ENCODE measurements at regions not wholly inside any gene's neighbourhood (a gene's known extent, or its start where the extent isn't known, plus 50 kb on each side); places are given as distances from the start of the nearest gene placed in this dataset.

GRCh38 chr5:2257326-2258244 is 374.9 kb upstream of the IRX4 start:
- no peak for DNase-seq

DNA sequence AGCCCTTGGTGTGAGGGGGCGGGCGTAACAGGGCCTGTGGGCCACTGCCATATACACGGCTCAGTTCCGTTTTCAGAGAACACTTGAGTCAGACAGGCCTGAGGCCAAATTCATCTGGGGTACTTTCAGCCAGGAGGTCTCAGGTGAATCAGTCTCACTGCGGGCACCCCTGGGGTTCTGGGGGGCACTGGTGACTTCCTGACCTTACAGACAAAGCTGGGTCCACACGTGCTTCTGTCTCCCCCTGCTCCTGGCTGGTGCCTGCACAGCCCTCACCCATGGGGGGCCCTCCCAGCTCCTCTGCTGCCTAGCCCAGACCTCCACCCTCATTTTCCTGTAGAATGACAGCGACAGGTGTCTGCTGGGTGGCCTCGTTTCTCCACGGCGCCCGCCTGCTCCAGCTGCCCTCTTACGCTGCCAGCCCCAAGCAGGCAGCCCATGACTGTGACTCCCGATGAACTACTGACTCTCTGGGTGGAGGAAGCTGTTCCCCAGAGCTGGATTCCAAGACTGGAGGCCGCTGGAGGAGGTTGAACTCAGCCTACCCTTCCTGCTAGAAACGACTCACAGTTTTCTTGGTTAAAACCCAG is 374.1 kb upstream of the IRX4 start:
- DNase-seq: no peak

DNA sequence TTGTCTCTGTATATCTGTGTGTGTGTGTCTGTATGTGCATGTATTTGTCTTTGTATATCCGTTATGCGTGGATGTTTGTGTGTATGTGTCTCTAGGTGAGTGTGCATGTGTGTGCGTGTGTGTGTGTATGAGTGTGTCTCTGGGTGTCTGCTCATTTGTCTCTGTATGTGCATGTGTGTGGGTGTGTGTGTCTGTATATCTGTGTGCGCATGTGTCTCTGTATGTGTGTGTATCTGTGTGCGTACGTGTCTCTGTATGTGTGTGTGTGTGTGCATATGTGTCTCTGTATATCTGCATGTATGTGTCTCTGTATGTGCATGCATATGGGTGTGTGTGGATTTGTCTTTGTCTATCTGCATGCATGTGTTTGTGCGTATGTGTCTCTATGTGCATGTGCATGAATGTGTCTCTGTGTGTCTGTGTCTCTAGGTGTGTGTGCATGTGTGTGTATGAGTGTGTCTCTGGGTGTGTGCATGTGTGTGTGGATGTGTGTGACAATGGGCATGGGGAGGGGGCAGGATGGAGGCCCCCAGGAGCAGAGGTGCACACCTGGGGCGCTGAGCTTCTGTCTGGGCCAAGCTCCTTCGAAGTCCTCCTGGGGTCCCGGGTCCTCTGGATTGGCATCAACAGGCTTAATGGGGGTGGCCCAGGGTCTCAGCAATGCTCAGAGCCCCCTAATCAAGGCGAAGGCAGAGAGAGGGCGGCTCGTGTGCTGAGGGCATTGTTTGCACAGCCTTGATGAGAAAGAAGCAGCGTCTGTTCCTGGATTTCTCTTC is 373.4 kb upstream of the IRX4 start:
- DNase-seq: no peak

- no peak for DNase-seq
These were observed 372.4 kb upstream of the IRX4 start for GRCh38 chr5:2254880-2255750.

DNA sequence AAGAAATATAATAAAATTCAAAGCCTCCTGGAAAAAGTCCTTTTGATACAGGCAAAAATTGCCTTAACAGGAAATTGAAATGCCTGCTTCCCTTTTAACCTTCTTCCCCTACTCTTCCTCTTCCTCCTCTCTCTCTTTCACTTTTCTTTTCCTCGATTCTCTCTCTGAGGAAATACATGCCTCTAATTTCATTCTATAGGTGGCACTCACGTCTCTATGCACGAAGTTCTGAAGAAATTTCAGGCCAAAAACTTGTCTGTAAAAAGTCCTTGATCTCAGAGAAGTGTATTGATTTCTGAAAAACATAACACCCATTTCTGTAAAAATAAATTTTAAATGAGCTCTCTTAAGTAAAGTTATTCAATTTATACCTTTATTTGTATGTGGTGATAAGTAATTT is 371.7 kb upstream of the IRX4 start:
- no peak for DNase-seq

- no peak for DNase-seq
These were observed 370.6 kb upstream of the IRX4 start for GRCh38 chr5:2253040-2253975.

DNA sequence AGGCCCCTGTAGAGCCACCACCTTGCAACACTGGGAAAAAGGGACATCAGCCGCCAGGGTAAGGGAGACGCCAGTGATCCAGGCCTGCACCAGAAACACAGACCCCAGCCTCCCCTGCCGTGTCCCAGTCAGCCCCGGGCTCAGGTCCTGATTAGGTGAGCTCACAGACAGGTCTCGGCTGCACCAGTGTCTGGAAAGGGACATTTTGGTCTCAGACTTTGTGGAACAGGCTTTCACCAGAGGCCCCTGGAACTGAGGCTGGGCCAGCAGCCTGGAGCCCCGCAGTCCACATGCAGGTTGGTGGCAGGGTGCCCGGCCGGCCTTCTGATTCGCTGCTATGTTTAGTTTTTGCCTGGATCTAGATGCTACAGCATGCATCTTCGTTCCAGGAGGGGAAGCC is 369.0 kb upstream of the IRX4 start:
- DNase-seq: no peak

GRCh38 chr5:2251298-2251697 is 368.6 kb upstream of the IRX4 start:
- no peak for DNase-seq

- DNase-seq: no peak
These were observed 367.7 kb upstream of the IRX4 start for GRCh38 chr5:2250365-2250950.

- DNase-seq: no peak
These were observed 366.7 kb upstream of the IRX4 start for GRCh38 chr5:2249442-2249841.

DNA sequence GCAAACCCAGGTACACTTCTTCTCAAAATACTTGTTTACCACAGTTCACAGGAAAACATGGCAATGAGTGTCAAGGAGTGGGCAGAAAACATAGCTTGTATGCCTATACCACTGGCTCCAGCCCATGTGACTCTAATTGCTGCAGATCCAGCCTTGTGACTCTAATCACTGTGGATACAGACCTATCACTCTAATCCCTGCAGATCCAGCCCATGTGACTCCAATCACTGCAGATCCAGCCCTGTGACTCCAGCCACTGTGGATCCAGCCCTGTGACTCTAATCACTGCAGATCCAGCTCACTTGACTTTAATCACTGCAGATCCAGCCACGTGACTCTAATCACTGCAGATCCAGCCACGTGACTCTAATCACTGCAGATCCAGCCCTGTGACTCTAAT is 366.3 kb upstream of the IRX4 start:
- no peak for DNase-seq

GRCh38 chr5:2242539-2242938 is 359.8 kb upstream of the IRX4 start:
- DNase-seq: no peak

- DNase-seq: no peak
These were observed 359.1 kb upstream of the IRX4 start for GRCh38 chr5:2241842-2242241.

GRCh38 chr5:2240118-2240904 is 357.6 kb upstream of the IRX4 start:
- no peak for DNase-seq

DNA sequence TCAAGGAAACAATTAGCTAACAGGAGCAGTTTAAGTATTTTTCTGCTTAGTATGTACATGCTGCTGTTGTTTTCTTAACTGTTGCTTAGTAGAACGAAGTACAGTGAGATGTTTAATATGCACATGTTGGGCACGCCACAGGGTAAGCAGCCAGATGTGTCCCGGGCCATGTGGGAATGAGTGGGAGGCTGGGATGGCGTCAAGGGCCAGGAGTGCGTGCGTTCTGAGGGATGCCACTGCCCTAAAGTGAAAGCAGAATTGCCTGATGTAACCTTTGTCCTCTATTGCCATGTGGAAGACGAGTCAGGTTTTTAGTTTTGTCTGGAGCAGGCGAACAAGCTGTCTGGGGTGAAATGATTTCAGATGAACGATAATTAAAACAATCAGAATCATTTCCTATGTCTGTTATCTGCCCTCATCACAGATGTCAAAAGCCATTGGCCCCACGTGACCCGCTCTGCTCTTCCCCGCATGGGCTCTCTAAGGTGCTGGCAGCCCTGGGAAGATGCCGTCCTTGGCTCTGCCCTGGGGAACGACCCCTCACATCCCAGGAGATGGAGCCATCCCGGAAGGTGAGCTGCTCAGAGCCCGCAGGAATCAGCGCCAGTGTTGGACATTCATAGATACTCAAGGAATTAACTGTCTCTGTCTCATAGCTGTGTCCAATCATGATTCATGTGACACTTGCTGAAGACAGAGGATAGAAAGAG is 356.6 kb upstream of the IRX4 start:
- DNase-seq: no peak

GRCh38 chr5:2238732-2239131 is 356.0 kb upstream of the IRX4 start:
- no peak for DNase-seq

GRCh38 chr5:2227433-2227832 is 344.7 kb upstream of the IRX4 start:
- DNase-seq: no peak

DNA sequence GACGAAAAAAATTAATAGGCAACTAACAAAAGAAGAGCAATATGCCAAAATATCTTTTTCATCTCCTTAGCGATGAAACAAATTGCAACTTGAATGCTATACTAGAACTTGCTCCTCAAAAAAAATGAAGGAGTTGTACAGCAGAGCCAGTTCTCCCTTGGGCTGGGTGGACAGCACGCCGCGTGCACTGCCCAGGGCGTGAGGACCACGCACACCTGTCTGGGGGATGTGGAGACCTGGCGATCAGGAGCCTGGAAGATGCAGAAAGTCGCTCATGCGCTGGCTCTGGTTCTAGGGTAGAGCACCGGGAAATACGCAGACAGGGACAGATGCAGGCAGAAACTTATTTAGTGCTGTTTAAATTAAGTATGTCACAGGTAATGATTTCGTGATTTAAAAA is 342.0 kb upstream of the IRX4 start:
- no peak for DNase-seq

DNA sequence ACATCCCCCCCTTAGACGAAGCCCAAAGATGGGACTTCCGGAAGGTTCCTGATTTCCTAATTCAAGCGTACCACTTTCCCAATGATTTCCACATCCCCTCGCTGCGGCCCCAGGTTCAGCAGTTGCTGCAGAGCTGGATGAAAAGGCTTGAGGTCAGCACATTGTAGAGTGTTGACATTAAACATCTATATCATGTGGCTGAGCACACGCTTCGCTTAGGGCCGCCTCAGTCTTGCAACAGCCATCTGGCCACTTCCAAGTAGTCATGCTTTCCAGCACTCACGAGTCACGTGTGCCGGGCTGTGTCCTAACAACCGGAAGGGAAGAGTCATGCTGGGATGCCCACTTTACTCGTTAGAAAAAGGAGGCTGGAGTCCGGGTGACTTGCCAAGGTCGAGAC is 340.6 kb upstream of the IRX4 start:
- no peak for DNase-seq

Measured in activated CD4-positive, alpha-beta T cell treated with anti-CD3 and anti-CD28 coated beads for 1 hour (primary cell).